SK-N-MC (cell line): ENCODE measurements at regions not wholly inside any gene's neighbourhood (a gene's known extent, or its start where the extent isn't known, plus 50 kb on each side); places are given as distances from the start of the nearest gene placed in this dataset.
"Not testable (repeated sequence)": the region's sequence is repeated elsewhere in the genome, so short reads cannot be mapped to it uniquely, and the experiment has no call there.

Experiments
- DNase-seq: peaks from one replicate; pipeline ENCODE4 v3.0.0-alpha.2; 2011; ENCODE audit warnings: low read depth, low spot score
- H3K27ac ChIP-seq: fragments of 200-600 bp; sonication (generic); 2 replicates; pipeline ENCODE4 v1.5.1; 2016; ENCODE audit warnings: mixed run types
- H3K36me3 ChIP-seq: fragments of 200-600 bp; sonication (generic); 2 replicates; pipeline ENCODE4 v1.6.1; 2017; ENCODE audit warnings: antibody characterized with exemption, low read length, mixed read lengths; ENCODE audit not compliant: insufficient read depth
- H3K4me3 ChIP-seq: fragments of 200-600 bp; sonication (generic); 2 replicates; pipeline ENCODE4 v1.5.1; 2016
- H3K9ac ChIP-seq: fragments of 200-600 bp; sonication (generic); 2 replicates; pipeline ENCODE4 v1.8.0; 2017; ENCODE audit warnings: mixed run types, mixed read lengths; ENCODE audit not compliant: insufficient read length
- H3K9me3 ChIP-seq: fragments of 200-600 bp; sonication (generic); 2 replicates; pipeline ENCODE4 v1.6.1; 2017; ENCODE audit warnings: low read depth, mild to moderate bottlenecking, antibody characterized with exemption, low read length, moderate library complexity, mixed read lengths
- EZH2 ChIP-seq: fragments of 200-600 bp; sonication (generic); IDR thresholded peaks from one replicate; pipeline ENCODE4 v1.6.1; 2017; ENCODE audit warnings: antibody characterized with exemption
- FOXP2 ChIP-seq: optimal IDR thresholded peaks from 2 replicates; pipeline ENCODE3; 2011; ENCODE audit warnings: mild to moderate bottlenecking, moderate library complexity; ENCODE audit not compliant: insufficient read depth; ENCODE audit errors: extremely low read length, control extremely low read depth
- POLR2AphosphoS5 ChIP-seq: IDR thresholded peaks from 2 replicates; pipeline ENCODE4 v1.6.1; 2012; ENCODE audit warnings: mild to moderate bottlenecking, low read depth, low read length, borderline replicate concordance

DNA sequence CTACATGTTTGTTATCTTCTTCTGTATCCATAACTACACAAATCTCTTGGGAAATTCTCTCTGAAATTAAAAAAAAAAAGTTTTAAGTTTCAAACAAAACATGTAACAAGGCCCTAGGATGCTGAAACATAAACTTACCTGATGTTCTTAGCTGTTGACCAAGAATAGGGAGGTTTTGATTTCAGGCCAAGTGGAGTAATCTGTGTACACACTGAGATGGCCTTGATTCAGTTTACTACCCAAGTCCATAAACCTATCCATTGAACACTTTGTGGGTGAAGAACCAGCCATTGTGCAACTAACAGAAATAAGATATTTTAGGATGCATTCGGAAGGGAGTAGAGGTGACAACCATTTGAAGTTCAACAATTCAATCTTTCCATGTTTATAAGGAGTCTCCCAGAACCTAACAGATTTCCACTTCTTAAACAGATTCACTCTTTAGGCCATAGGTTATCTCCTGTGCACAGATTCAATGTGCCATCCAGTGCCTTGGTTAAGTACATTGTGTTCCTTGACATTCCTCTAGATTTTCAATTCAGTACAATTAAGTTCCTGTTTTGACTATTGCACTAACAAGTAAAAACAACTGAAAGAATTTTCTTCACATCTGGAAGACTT lies 143.1 kb downstream of the CRPPA start:
- Histone ChIP-seq H3K27ac (no peak overlapping the region), H3K36me3 (no peaks in the 10 kb centered on the region), H3K9ac (no peak overlapping the region), H3K4me3 (no peak overlapping the region), H3K9me3 (no peaks in the 10 kb centered on the region)
- TF ChIP-seq EZH2 (no peak), FOXP2 (no peak), POLR2AphosphoS5 (no peak)
- no peak for DNase-seq

DNA sequence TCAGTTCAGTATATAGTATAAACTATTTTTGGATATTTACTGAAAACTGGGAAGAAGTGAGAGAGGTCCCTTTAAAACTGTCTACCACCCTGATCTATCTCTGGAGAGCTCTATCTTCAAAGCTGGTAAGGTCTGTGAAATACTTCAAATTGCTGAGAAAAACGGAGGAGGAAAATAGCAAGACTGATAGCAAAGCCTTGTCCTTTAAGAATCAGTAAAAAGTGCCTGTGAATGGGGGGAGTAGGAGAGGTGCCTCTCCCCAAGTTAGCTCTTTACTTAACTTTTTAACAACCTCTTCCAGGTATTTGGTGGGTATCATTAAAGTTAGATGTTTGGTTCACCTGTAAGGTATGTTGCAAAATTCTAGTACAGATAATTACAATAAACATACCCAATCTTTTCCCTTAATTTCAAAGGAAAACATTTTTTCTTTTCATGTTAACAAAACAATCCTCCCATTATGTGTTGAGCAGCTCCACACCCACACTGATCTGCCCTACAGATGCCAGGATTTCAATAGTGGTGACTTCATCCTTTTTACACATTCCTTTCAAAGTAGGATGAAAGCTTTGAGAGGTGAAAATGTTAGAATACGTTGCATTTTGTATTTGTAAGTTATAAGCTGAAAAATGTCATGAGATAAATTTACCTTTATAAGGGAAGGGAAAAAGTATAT lies 149.2 kb downstream of the CRPPA start:
- Histone ChIP-seq H3K9ac (no peak overlapping the region), H3K27ac (no peak overlapping the region), H3K36me3 (no peaks in the 10 kb centered on the region), H3K9me3 (no peaks in the 10 kb centered on the region), H3K4me3 (no peak overlapping the region)
- no peak for TF ChIP-seq POLR2AphosphoS5
- no peak for TF ChIP-seq EZH2
- TF ChIP-seq FOXP2 = no peak
- no peak for DNase-seq

DNA sequence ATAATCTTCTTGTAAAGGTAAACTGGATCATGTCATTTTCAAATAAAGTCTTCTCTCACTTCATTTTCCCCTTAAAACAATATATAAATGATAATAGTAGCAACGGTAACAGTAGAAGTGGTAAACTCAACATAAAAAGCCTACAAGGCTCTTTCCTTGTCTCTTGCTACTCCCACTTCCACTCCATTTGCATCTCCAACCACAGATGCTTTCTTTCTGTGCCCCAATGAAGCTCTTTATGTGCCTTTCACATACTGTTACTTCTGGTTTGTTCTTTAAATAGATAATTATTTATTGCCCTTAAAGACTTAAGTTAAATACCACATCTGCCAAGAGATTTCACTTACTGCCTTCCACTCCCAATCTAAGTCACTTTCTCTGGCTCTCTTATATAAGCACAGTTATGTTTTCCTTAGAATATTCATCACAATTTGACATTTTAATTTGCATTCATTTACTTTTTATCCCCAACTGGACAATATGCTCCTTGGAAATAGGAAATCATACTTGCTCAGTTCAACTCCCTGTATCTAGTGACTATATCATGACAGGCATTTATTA lies 149.9 kb downstream of the CRPPA start:
- no peak for TF ChIP-seq POLR2AphosphoS5
- no peak for TF ChIP-seq FOXP2
- TF ChIP-seq EZH2 = no peak
- H3K4me3 ChIP-seq = no peak overlapping the region

DNA sequence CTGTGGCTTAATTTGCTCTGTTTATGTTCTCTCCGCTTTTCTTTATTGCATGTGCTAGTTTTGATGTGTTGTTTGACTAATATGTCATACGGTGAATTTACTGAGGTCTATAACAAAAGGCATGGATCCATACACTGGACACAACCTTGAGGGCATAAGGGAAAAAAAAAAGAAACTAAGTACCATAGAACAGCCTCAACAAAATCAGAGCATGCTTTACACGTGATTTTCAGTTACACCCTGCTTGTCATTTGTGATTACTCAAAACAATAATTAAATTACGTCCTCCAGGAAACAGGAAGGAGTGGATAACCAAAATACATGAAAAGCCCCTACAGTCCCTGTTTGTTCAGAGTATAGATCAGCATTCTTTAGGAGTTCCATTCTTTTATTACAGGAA lies 150.5 kb downstream of the CRPPA start:
- no peaks in the 10 kb centered on the region for H3K9me3 ChIP-seq
- no peak overlapping the region for H3K4me3 ChIP-seq
- TF ChIP-seq FOXP2 = no peak
- no peak for TF ChIP-seq POLR2AphosphoS5
- TF ChIP-seq EZH2 = no peak
- no peaks in the 10 kb centered on the region for H3K36me3 ChIP-seq
- no peak overlapping the region for H3K9ac ChIP-seq
- H3K27ac ChIP-seq = no peak overlapping the region
- no peak for DNase-seq

More for the DNA sequence above, 149.9 kb downstream of the CRPPA start:
- no peak overlapping the region for H3K27ac ChIP-seq
- DNase-seq = no peak
- no peaks in the 10 kb centered on the region for H3K9me3 ChIP-seq
- no peaks in the 10 kb centered on the region for H3K36me3 ChIP-seq
- no peak overlapping the region for H3K9ac ChIP-seq

DNA sequence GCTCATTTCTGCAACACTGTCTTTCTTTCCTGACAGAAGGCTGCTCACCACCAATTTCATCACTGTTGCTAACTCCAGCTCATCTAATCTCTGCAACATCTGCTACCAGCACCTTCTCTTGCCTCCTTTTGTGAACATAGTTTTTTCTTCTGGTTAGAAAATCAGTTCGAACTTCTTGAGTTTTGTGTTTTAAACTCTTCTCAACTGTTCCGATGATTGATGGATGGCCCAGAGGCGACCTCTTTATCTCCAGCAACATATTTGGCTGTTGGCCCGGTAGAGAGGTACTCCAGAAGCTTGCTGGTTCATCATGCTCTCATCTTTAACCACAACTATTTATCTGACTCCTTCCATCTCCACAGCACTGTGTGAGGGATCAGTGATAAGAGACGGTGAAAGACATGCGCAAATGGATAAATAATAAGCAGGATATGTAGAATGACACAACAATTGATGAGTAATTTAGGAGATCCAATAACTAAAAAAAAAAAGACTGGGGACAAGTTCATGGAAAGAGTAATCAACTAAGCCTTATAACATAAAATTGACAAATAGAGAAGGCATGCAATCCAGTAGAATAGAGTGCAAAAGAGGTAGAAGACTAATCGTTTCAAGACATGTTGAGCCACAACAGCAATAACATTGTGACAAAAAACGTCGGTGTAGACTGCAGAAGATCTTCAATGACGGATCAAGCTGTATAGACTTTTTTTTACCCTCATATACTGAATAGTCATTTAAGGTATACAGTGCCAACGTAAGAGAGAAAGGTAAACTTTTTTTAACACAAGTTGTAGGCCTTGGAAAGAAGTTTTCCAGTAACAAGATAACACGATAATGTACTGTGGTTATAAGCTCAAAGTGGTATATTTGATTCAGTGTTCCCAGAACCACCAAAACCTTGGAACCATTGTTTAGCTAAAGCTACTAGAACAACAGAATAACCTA lies 152.2 kb downstream of the CRPPA start:
- H3K4me3 ChIP-seq = no peak overlapping the region
- H3K27ac ChIP-seq = no peak overlapping the region
- DNase-seq = no peak
- H3K9me3 ChIP-seq = no peaks in the 10 kb centered on the region
- TF ChIP-seq POLR2AphosphoS5 = no peak
- TF ChIP-seq FOXP2 = no peak
- no peak for TF ChIP-seq EZH2
- H3K36me3 ChIP-seq = no peaks in the 10 kb centered on the region
- H3K9ac ChIP-seq = no peak overlapping the region

DNA sequence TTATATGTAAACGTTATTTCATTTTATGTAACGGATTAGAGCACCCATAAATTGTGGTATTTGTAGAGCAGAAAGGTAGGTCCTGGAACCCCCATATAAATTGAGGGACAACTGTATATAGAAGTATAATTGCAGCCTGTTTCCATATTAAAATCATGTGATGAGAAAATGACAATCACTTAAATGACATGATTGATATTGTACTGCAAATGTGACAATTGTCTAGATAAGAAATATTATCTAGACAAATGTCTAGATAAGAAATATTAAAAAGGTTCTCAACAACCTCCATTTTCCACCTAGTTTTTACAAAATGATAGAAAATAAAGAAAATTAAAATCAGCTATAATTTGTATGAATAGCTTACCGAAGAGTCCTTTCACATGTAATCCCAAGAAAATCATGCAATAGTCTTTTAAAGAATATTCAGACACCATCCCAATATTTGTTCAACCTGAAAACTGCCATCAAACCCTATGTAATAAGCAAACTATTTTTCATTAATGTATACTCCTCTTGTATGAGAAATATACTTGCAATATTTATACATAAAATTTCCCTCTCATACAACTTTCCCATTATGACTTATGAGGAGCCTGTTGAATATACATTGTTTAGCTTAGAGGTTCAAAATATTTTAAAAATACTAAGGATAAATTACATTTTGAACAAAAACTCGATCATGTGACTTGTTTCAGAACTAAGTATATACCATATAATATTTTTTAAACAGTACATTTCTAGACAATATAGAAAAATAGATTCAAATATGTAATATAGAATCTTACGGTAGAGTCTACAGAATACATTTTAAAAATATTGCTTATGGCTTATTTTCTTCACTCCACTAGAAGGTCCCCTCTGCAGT lies 153.2 kb downstream of the CRPPA start:
- Histone ChIP-seq H3K27ac (no peak overlapping the region), H3K9ac (no peak overlapping the region), H3K36me3 (no peaks in the 10 kb centered on the region), H3K4me3 (no peak overlapping the region), H3K9me3 (no peaks in the 10 kb centered on the region)
- no peak for DNase-seq
- TF ChIP-seq EZH2 = no peak
- no peak for TF ChIP-seq FOXP2
- no peak for TF ChIP-seq POLR2AphosphoS5

DNA sequence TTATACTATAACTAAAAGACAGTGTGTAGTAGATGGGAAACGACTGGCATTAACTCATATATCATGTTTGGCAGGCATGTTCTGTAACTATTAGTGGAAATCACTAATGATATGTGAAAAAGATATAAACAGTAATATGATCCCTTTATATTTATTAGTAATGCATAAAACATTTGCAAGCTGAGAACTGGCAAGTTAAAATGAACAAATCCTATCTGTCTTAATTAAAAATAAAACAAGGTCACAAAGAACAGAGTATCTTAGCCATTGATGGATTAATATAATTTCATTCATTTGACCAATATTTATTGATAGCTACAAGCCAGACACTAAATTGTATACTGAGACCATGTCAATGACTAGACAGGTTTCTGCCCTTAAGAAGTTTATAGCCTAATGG lies 154.5 kb downstream of the CRPPA start:
- TF ChIP-seq FOXP2 = no peak
- TF ChIP-seq POLR2AphosphoS5 = no peak
- no peak for TF ChIP-seq EZH2
- Histone ChIP-seq H3K9ac (no peak overlapping the region), H3K27ac (no peak overlapping the region), H3K36me3 (no peaks in the 10 kb centered on the region), H3K9me3 (no peaks in the 10 kb centered on the region), H3K4me3 (no peak overlapping the region)
- no peak for DNase-seq

DNA sequence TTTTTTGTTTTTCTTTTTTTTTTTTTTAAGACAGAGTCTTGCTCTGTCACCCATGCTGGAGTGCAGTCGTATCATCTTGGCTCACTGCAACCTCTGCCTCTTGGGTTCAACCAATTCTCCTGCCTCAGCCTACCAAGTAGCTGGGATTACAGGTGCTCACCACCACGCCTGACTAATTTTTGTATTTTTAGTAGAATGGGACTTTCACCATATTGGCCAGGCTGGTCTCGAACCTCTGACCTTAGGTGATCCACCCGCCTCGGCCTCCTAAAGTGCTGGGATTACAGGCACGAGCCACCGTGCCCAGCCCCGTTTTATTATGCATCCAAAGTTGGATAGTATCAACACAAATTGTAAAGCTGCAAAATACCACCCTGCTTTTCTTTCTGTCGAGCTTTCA lies 154.9 kb downstream of the CRPPA start:
- not testable (repeated sequence) for H3K27ac ChIP-seq, H3K9ac ChIP-seq

More for the DNA sequence above, 154.9 kb downstream of the CRPPA start:
- H3K36me3 ChIP-seq, DNase-seq, H3K4me3 ChIP-seq, H3K9me3 ChIP-seq: not testable (repeated sequence)
